DMS153 treated with DMSO at 0.1 percent for 48 hours (cell line): ENCODE measurements at regions not wholly inside any gene's neighbourhood (a gene's known extent, or its start where the extent isn't known, plus 50 kb on each side); places are given as distances from the start of the nearest gene placed in this dataset.
"Not testable (repeated sequence)": the region's sequence is repeated elsewhere in the genome, so short reads cannot be mapped to it uniquely, and the experiment has no call there.

ENCODE experiments used
- DNase-seq: peaks from one replicate; lab custom pipeline; 2025; ENCODE audit not compliant: unreplicated experiment; lab: John Stamatoyannopoulos, UW

- no peak for DNase-seq
These were observed 94.6 kb upstream of the IGFBPL1 start for GRCh38 chr9:38518826-38519225.

DNA sequence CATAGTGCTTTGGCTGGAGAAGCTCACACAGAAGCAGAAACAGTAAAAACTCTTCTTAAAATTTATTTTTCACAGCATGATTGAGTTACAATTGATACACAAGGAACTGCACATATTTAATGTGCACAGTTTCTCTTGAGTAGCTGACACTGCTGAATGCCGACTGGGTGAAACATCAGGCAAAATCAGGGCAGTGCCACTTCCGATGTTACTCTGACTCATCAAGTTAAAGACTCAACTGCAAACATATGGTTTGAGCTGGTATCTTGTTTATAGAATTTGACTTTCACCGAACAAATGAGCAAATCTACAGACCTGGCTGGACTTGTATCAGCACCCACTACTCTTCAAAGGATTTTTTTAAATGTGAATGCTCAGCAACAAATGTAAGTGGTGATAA is 92.0 kb upstream of the IGFBPL1 start:
- DNase-seq, result not testable (repeated sequence)

GRCh38 chr9:38515055-38515454 is 90.8 kb upstream of the IGFBPL1 start:
- not testable (repeated sequence) for DNase-seq

- not testable (repeated sequence) for DNase-seq
These were observed 86.1 kb upstream of the IGFBPL1 start for GRCh38 chr9:38510340-38510739.

- DNase-seq, result no peak
These were observed 83.3 kb upstream of the IGFBPL1 start for GRCh38 chr9:38507587-38507986.

DNA sequence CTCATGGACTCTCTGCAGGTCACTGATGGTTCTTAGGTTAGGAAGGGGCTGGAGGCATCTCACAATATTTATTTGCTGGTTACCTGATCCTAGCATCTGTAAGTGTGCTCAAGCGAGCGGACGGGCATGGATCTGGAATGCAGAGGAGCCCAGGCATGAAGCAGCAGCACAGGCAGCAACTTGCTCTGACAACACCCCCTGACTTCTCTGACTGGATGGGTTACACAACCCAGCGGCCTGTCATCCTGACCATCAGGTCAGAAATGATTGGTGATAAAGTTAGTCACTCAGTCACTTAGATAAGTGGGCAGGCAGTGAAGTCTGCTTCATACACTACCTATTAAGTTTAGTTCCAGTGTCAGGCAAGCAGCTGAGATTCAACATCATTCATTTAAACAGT is 75.9 kb upstream of the IGFBPL1 start:
- not testable (repeated sequence) for DNase-seq

GRCh38 chr9:38498551-38498950 is 74.3 kb upstream of the IGFBPL1 start:
- not testable (repeated sequence) for DNase-seq

GRCh38 chr9:38489057-38489456 is 64.8 kb upstream of the IGFBPL1 start:
- no peak for DNase-seq

GRCh38 chr9:38488156-38488698 is 64.0 kb upstream of the IGFBPL1 start:
- DNase-seq, result no peak

DNA sequence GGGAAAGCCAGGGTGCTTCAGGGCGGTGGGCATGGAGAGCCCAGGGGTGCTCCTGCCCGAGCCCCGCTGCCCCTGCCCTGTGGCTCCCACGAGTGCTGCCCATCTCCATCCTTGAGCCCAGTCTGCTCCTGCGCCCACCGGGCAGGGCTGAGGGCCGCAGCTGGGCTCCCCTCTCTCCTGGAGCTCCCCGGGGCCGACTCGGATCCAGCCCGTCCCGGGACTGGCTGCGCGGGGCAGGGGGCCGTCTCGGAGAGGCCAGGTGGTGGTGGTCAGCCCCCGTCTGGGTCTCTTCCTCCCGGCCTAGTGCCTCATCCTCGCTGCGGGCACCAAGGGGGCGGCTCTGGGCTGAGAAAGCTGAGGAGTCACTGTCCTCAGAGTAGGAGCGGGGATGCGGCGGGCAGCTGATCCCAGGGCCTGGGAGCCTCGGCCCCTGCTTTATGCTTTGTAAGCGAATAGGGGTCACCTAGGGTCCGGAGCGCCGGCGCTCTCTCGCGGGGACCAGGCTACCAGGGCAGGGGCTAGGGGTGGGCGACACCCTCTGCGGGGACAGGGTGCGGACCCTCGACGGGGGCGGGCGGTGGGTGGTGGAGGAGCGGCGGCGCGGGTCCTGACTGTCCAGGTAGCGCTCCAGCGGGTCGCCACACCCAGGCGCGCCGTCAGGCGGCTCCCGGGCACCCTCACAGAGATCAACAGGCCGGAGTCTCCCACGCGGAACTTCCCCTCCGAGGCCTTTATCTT is 63.3 kb upstream of the IGFBPL1 start:
- not testable (repeated sequence) for DNase-seq

GRCh38 chr9:38486837-38487236 is 62.6 kb upstream of the IGFBPL1 start:
- no peak for DNase-seq

DNA sequence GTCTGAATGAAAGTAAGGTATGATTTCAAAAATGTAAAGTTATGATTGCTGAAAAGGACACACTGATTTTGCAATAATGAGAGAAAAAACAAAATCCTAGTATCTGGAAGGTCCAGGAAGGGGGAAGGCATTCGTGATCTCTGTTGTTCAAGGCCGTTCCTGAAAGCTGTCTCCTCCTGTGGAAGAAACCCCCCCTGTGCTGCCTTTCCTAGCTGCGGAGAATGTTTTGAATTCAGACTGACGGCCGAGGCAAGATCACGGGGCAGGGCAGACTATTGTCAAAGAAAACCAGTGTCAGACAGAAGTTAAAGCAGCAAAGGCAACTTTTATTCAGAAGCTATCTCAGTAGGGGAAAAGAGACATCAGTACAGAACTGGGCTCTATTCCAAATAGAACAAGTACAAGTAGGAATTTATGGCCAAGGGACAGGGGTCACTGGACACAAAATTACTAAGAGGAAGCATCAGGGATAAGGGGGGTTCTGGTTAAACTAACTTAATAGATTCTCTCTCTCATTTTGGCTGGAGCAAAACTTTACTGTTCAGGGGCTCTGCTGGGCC is 61.9 kb upstream of the IGFBPL1 start:
- no peak for DNase-seq

- DNase-seq, result not testable (repeated sequence)
These were observed 59.9 kb upstream of the IGFBPL1 start for GRCh38 chr9:38484076-38484665.

GRCh38 chr9:38482918-38483592 is 58.8 kb upstream of the IGFBPL1 start:
- DNase-seq, result no peak

GRCh38 chr9:38478211-38478610 is 54.0 kb upstream of the IGFBPL1 start:
- no peak for DNase-seq

- peak; percentile 87 for DNase-seq
These were observed 50.2 kb upstream of the IGFBPL1 start for GRCh38 chr9:38474476-38474875.
